ENCODE measurements at regions not wholly inside any gene's neighbourhood (a gene's known extent, or its start where the extent isn't known, plus 50 kb on each side); places are given as distances from the start of the nearest gene placed in this dataset.

DNA sequence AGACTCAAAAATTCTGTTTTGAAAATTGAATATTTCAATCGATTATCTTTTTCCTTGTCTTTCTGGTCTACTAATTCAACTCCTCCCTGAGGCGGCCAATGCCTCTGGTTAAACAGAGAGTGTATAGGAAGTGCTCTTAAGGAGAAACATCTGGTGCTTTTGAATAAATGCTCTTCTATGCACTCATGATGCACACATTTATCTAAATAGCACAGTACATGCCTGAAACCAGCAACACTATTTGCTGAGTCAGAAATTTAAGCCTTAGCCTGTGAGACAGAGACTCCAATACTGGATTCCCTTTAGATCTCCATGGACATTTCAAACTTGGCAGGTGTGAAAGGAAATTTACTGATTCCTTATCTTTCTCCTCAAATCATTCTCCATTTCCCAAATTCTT lies 118.6 kb downstream of the SLIT2 start:
- H2AFZ ChIP-seq (ENCODE audit: low read depth, low read length): no peak overlapping the region
- ChIA-PET CTCF (no interaction called here), POLR2A (no interaction called here)
- no peak for DNase-seq (ENCODE audit: low read depth, low spot score)
- TF ChIP-seq JUN (IDR thresholded peaks at IDR 0.05; ENCODE audit: borderline replicate concordance, insufficient read depth, insufficient read length, low read depth) (no peak), POLR2A (IDR thresholded peaks at IDR 0.05; ENCODE audit: low read depth, low read length) (no peak), FOS (IDR thresholded peaks at IDR 0.05; ENCODE audit: borderline replicate concordance, insufficient read depth, low read length) (no peak), GATA2 (IDR thresholded peaks at IDR 0.05; ENCODE audit: insufficient read depth, insufficient read length, low read depth, low read length) (no peak), MYC (IDR thresholded peaks at IDR 0.05; ENCODE audit: low read depth, low read length) (no peak)
- no peak overlapping the region for H3K4me2 ChIP-seq (ENCODE audit: insufficient read depth, low read length)
- H3K27me3 ChIP-seq (ENCODE audit: control insufficient read depth in 2 of 2, insufficient read depth in 2 of 2, low read length in 2 of 2): no peaks in the 10 kb centered on the region
- H4K20me1 ChIP-seq (replicated peaks; ENCODE audit: control insufficient read depth, extremely low read depth, insufficient read depth, low read length): no peaks in the 10 kb centered on the region
- H3K79me2 ChIP-seq (ENCODE audit: control insufficient read depth, insufficient read depth, low read length): no peaks in the 10 kb centered on the region
- no peaks in the 10 kb centered on the region for H3K9me3 ChIP-seq (replicated peaks; ENCODE audit: control insufficient read depth, insufficient read depth, low read length)
- H3K36me3 ChIP-seq (ENCODE audit: control insufficient read depth in 2 of 2, extremely low read depth in 1 of 2, insufficient read depth in 2 of 2, low read length in 2 of 2): no peaks in the 10 kb centered on the region
- intact Hi-C loops (cut with micrococcal nuclease) (no loop called here), dilution Hi-C loops (cut with MboI; ENCODE audit: extremely low pct_ligation_motif_present, low sequenced_read_pairs) (no loop called here)
- no peak overlapping the region for H3K27ac ChIP-seq (ENCODE audit: insufficient read depth, low read depth, low read length)
- no peak overlapping the region for H3K9ac ChIP-seq (replicated peaks; ENCODE audit: extremely low read depth, insufficient read depth, low read length)
- no TSS peak for BruUV-seq (replicated peaks)
- FAIRE-seq: no peak
- no peak overlapping the region for H3K4me3 ChIP-seq (replicated peaks in 1 of 3; ENCODE audit: insufficient read depth in 1 of 3, low read depth in 1 of 3, low read length in 3 of 3)
- no peaks in the 10 kb centered on the region for H3K9me1 ChIP-seq (replicated peaks; ENCODE audit: control insufficient read depth, extremely low read depth, insufficient read depth, low read length)
- H3K4me1 ChIP-seq (ENCODE audit: control insufficient read depth, extremely low read depth, insufficient read depth, low read length): no peaks in the 10 kb centered on the region

GRCh38 chr4:20376070-20376469 lies 124.4 kb downstream of the SLIT2 start:
- FAIRE-seq (no peak), DNase-seq (ENCODE audit: low read depth, low spot score) (no peak)
- BruUV-seq (replicated peaks): no TSS peak
- H3K4me3 ChIP-seq (replicated peaks in 1 of 3; ENCODE audit: insufficient read depth in 1 of 3, low read depth in 1 of 3, low read length in 3 of 3): no peak overlapping the region
- ChIA-PET POLR2A (no interaction called here), CTCF (no interaction called here)
- TF ChIP-seq JUN (IDR thresholded peaks at IDR 0.05; ENCODE audit: borderline replicate concordance, insufficient read depth, insufficient read length, low read depth) (no peak), POLR2A (IDR thresholded peaks at IDR 0.05; ENCODE audit: low read depth, low read length) (no peak), EZH2 (IDR thresholded peaks at IDR 0.05; ENCODE audit: borderline replicate concordance, low read depth, low read length, severe bottlenecking) (no peak), FOS (IDR thresholded peaks at IDR 0.05; ENCODE audit: borderline replicate concordance, insufficient read depth, low read length) (no peak), MYC (IDR thresholded peaks at IDR 0.05; ENCODE audit: low read depth, low read length) (no peak)
- TF ChIP-seq, protein P1, sequence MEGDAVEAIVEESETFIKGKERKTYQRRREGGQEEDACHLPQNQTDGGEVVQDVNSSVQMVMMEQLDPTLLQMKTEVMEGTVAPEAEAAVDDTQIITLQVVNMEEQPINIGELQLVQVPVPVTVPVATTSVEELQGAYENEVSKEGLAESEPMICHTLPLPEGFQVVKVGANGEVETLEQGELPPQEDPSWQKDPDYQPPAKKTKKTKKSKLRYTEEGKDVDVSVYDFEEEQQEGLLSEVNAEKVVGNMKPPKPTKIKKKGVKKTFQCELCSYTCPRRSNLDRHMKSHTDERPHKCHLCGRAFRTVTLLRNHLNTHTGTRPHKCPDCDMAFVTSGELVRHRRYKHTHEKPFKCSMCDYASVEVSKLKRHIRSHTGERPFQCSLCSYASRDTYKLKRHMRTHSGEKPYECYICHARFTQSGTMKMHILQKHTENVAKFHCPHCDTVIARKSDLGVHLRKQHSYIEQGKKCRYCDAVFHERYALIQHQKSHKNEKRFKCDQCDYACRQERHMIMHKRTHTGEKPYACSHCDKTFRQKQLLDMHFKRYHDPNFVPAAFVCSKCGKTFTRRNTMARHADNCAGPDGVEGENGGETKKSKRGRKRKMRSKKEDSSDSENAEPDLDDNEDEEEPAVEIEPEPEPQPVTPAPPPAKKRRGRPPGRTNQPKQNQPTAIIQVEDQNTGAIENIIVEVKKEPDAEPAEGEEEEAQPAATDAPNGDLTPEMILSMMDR (IDR thresholded peaks at IDR 0.05; ENCODE audit: extremely low read depth in 1 of 2, insufficient read depth in 1 of 2, low read depth in 1 of 2, low read length in 2 of 2): no peak
- TF ChIP-seq, protein P2, sequence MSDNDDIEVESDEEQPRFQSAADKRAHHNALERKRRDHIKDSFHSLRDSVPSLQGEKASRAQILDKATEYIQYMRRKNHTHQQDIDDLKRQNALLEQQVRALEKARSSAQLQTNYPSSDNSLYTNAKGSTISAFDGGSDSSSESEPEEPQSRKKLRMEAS (IDR thresholded peaks at IDR 0.05; ENCODE audit: insufficient read depth, insufficient read length): no peak
- no peaks in the 10 kb centered on the region for H3K27me3 ChIP-seq (ENCODE audit: control insufficient read depth in 2 of 2, insufficient read depth in 2 of 2, low read length in 2 of 2)
- H3K4me2 ChIP-seq (ENCODE audit: insufficient read depth, low read length): no peak overlapping the region
- dilution Hi-C loops (cut with MboI; ENCODE audit: extremely low pct_ligation_motif_present, low sequenced_read_pairs) (no loop called here), intact Hi-C loops (cut with micrococcal nuclease) (no loop called here)
- no peak overlapping the region for H2AFZ ChIP-seq (ENCODE audit: low read depth, low read length)
- no peaks in the 10 kb centered on the region for H3K4me1 ChIP-seq (ENCODE audit: control insufficient read depth, extremely low read depth, insufficient read depth, low read length)
- H3K36me3 ChIP-seq (ENCODE audit: control insufficient read depth in 2 of 2, extremely low read depth in 1 of 2, insufficient read depth in 2 of 2, low read length in 2 of 2): no peaks in the 10 kb centered on the region
- H3K9ac ChIP-seq (replicated peaks; ENCODE audit: extremely low read depth, insufficient read depth, low read length): no peak overlapping the region
- no peaks in the 10 kb centered on the region for H3K9me3 ChIP-seq (replicated peaks; ENCODE audit: control insufficient read depth, insufficient read depth, low read length)
- no peaks in the 10 kb centered on the region for H4K20me1 ChIP-seq (replicated peaks; ENCODE audit: control insufficient read depth, extremely low read depth, insufficient read depth, low read length)
- no peaks in the 10 kb centered on the region for H3K79me2 ChIP-seq (ENCODE audit: control insufficient read depth, insufficient read depth, low read length)
- H3K27ac ChIP-seq (ENCODE audit: insufficient read depth, low read depth, low read length): no peak overlapping the region
- no peaks in the 10 kb centered on the region for H3K9me1 ChIP-seq (replicated peaks; ENCODE audit: control insufficient read depth, extremely low read depth, insufficient read depth, low read length)

All from endothelial cell of umbilical vein (primary cell).